GM12878 (cell line): ENCODE measurements at regions not wholly inside any gene's neighbourhood (a gene's known extent, or its start where the extent isn't known, plus 50 kb on each side); places are given as distances from the start of the nearest gene placed in this dataset.

Experiments used
- ATAC-seq: fragments of 200-7000 bp; cut with Tn5 transposase; 3 replicates; pipeline ENCODE4 v1.9.1; 2020; ENCODE audit warnings: mild to moderate bottlenecking, moderate library complexity
- BruUV-seq: library from RNA; stranded (reverse); fragments of 400-500 nt; replicated peaks from 2 replicates; lab custom pipeline; 2021; lab: Mats Ljungman, UMichigan
- CTCF ChIA-PET: fragments of 300-600 bp; sonication (Branson Sonifier 250); formaldehyde crosslinking; extraction: SDS; loops from one replicate; lab custom pipeline; 2021; ENCODE audit warnings: inconsistent platforms; lab: Yijun Ruan, JAX
- POLR2A ChIA-PET: fragments of 350-600 bp; formaldehyde crosslinking; extraction: SDS; loops from one replicate; lab custom pipeline; 2021; ENCODE audit warnings: inconsistent platforms; lab: Charles Lee
- RAD21 ChIA-PET: fragments of 300-600 bp; sonication (Branson Sonifier 250); formaldehyde crosslinking; loops from one replicate; lab custom pipeline; 2023; ENCODE audit warnings: antibody characterized with exemption; ENCODE audit not compliant: unreplicated experiment; lab: Charles Lee
- SMC1A ChIA-PET: fragments of 300-600 bp; sonication (Branson Sonifier 250); formaldehyde crosslinking; loops from one replicate; lab custom pipeline; 2023; ENCODE audit not compliant: unreplicated experiment, uncharacterized antibody; lab: Charles Lee
- DNase-seq: peaks from one replicate; pipeline ENCODE4 v3.0.0-alpha.2; 2011; ENCODE audit warnings: low read depth, low spot score
- FAIRE-seq: peaks from 3 replicates; lab custom pipeline; 2011; peaks lifted over from hg19 to GRCh38; lab: Jason Lieb, UNC
- H2AFZ ChIP-seq: 2 replicates; pipeline ENCODE4 v1.6.0; 2011; ENCODE audit warnings: low read depth, low read length, control low read depth; ENCODE audit not compliant: control insufficient read depth
- H3K27ac ChIP-seq: 2 replicates; pipeline ENCODE4 v1.5.1; 2011; ENCODE audit warnings: control low read depth; ENCODE audit not compliant: control insufficient read depth, insufficient read depth
- H3K27me3 ChIP-seq, 2 experiments: replicated peaks in 1 of 2; 2 replicates each; pipeline versions ENCODE4 v1.6.0 to v1.6.1; 2011; ENCODE audit warnings: low read length in 1 of 2; ENCODE audit not compliant: control insufficient read depth in 2 of 2, insufficient read depth in 2 of 2
- H3K36me3 ChIP-seq, 2 experiments: 2 replicates each; pipeline ENCODE4 v1.5.1; 2011; ENCODE audit warnings: low read length in 1 of 2; ENCODE audit not compliant: control insufficient read depth in 2 of 2, insufficient read depth in 2 of 2
- H3K4me1 ChIP-seq: 2 replicates; pipeline ENCODE4 v1.6.1; 2011; ENCODE audit warnings: mild to moderate bottlenecking, low read length, moderate library complexity, mixed read lengths; ENCODE audit not compliant: control insufficient read depth, insufficient read depth
- H3K4me2 ChIP-seq: 2 replicates; pipeline ENCODE4 v1.6.0; 2011; ENCODE audit warnings: control low read depth; ENCODE audit not compliant: control insufficient read depth, insufficient read depth
- H3K4me3 ChIP-seq: fragments of 200-600 bp; sonication (generic); 2 replicates; pipeline ENCODE4 v1.5.1; 2016
- H3K79me2 ChIP-seq: 2 replicates; pipeline ENCODE4 v1.6.0; 2011; ENCODE audit warnings: low read length; ENCODE audit not compliant: control insufficient read depth, insufficient read depth
- H3K9ac ChIP-seq: 2 replicates; pipeline ENCODE4 v1.8.0; 2011; ENCODE audit warnings: low read length, control low read depth, mixed read lengths; ENCODE audit not compliant: control insufficient read depth, insufficient read depth
- H3K9me3 ChIP-seq: replicated peaks from 3 replicates; pipeline ENCODE4 v1.5.1; 2011; ENCODE audit warnings: mild to moderate bottlenecking, low read length; ENCODE audit not compliant: control insufficient read depth, insufficient read depth
- H4K20me1 ChIP-seq: 2 replicates; pipeline ENCODE4 v1.6.0; 2011; ENCODE audit not compliant: control insufficient read depth, insufficient read depth
- HCFC1 ChIP-seq: fragments of 150-350 bp; IDR thresholded peaks from 2 replicates; pipeline ENCODE4 v1.6.1; 2014; ENCODE audit warnings: low read length
- IKZF1 ChIP-seq: fragments of 450-650 bp; conservative IDR thresholded peaks from 2 replicates; pipeline ENCODE4 v1.6.1; 2017; ENCODE audit warnings: antibody characterized with exemption, mild to moderate bottlenecking
- NRF1 ChIP-seq: conservative IDR thresholded peaks from 2 replicates; pipeline ENCODE4 v1.6.1; 2011; ENCODE audit warnings: mild to moderate bottlenecking, low read depth, low read length, improper control_type of control experiment
- SMARCA5 ChIP-seq: fragments of 450-650 bp; IDR thresholded peaks from 2 replicates; pipeline ENCODE4 v1.6.1; 2017; ENCODE audit warnings: mild to moderate bottlenecking
- SMC3 ChIP-seq: IDR thresholded peaks from 2 replicates; pipeline ENCODE4 v1.6.1; 2011; ENCODE audit warnings: low read length, improper control_type of control experiment, borderline replicate concordance
- ZNF24 ChIP-seq: fragments of 450-650 bp; IDR thresholded peaks from 2 replicates; pipeline ENCODE4 v1.6.1; 2017; ENCODE audit warnings: antibody characterized with exemption, mild to moderate bottlenecking
- WGBS: methylation state at CpG from one replicate; pipeline ENCODE4 v1.1.6; 2016; ENCODE audit warnings: low lambda C conversion rate; ENCODE audit not compliant: insufficient replicate concordance, insufficient coverage; ENCODE audit errors: missing lambda C conversion rate; 5-methylcytosine and 5-hydroxymethylcytosine counted together
- in situ Hi-C: fragments of 300-500 bp; cut with MboI; formaldehyde crosslinking; loops from 9 replicates; pipeline ENCODE4 v1.14.3; 2018; ENCODE audit warnings: mixed read lengths
- intact Hi-C: fragments of 100-400 bp; cut with micrococcal nuclease; formaldehyde crosslinking; loops from one replicate; pipeline ENCODE4 v1.14.2; 2022; ENCODE audit not compliant: unreplicated experiment
- TF ChIP-seq, protein P1 (sequence below): fragments of 450-650 bp; IDR thresholded peaks from 2 replicates; pipeline ENCODE4 v1.6.1; 2016; ENCODE audit warnings: mild to moderate bottlenecking
- TF ChIP-seq, protein P2 (sequence below): fragments of 450-650 bp; formaldehyde crosslinking; IDR thresholded peaks from 2 replicates; pipeline ENCODE4 v1.4.0; 2022; ENCODE audit warnings: mild to moderate bottlenecking, moderate library complexity

- Histone ChIP-seq H3K79me2 (no peaks in the 10 kb centered on the region), H3K9ac (no peak overlapping the region), H3K27me3 (no peaks in the 10 kb centered on the region), H3K9me3 (no peaks in the 10 kb centered on the region), H3K4me1 (no peaks in the 10 kb centered on the region), H3K4me3 (no peak overlapping the region), H3K27ac (no peak overlapping the region), H4K20me1 (no peaks in the 10 kb centered on the region), H3K36me3 (no peaks in the 10 kb centered on the region), H3K4me2 (no peak overlapping the region), H2AFZ (no peak overlapping the region)
- BruUV-seq: no TSS peak
- in situ Hi-C loops (no loop called here), intact Hi-C loops (no loop called here)
- SMC1A ChIA-PET: no interaction called here
- POLR2A ChIA-PET: no interaction called here
- RAD21 ChIA-PET: no interaction called here
- CTCF ChIA-PET: no interaction called here
- TF ChIP-seq NRF1 (no peak), HCFC1 (no peak), IKZF1 (no peak), SMARCA5 (no peak), ZNF24 (no peak), SMC3 (no peak)
- TF ChIP-seq, protein P1, sequence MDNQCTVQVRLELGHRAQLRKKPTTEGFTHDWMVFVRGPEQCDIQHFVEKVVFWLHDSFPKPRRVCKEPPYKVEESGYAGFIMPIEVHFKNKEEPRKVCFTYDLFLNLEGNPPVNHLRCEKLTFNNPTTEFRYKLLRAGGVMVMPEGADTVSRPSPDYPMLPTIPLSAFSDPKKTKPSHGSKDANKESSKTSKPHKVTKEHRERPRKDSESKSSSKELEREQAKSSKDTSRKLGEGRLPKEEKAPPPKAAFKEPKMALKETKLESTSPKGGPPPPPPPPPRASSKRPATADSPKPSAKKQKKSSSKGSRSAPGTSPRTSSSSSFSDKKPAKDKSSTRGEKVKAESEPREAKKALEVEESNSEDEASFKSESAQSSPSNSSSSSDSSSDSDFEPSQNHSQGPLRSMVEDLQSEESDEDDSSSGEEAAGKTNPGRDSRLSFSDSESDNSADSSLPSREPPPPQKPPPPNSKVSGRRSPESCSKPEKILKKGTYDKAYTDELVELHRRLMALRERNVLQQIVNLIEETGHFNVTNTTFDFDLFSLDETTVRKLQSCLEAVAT: no peak
- TF ChIP-seq, protein P2, sequence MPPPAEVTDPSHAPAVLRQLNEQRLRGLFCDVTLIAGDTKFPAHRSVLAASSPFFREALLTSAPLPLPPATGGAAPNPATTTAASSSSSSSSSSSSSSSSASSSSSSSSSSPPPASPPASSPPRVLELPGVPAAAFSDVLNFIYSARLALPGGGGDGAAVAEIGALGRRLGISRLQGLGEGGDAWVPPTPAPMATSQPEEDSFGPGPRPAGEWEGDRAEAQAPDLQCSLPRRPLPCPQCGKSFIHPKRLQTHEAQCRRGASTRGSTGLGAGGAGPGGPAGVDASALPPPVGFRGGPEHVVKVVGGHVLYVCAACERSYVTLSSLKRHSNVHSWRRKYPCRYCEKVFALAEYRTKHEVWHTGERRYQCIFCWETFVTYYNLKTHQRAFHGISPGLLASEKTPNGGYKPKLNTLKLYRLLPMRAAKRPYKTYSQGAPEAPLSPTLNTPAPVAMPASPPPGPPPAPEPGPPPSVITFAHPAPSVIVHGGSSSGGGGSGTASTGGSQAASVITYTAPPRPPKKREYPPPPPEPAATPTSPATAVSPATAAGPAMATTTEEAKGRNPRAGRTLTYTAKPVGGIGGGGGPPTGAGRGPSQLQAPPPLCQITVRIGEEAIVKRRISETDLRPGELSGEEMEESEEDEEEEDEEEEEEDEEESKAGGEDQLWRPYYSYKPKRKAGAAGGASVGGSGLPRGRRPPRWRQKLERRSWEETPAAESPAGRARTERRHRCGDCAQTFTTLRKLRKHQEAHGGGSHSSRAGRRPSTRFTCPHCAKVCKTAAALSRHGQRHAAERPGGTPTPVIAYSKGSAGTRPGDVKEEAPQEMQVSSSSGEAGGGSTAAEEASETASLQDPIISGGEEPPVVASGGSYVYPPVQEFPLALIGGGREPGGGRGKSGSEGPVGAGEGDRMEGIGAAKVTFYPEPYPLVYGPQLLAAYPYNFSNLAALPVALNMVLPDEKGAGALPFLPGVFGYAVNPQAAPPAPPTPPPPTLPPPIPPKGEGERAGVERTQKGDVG (CRISPR knock-in tag): no peak
- no peak for DNase-seq
- no peak for ATAC-seq
- no peak for FAIRE-seq
- WGBS: 7% methylated on average over 4 of the region's 4 CpGs
Measured at GRCh38 chr16:5925850-5926249, 828.3 kb upstream of the EEF2KMT start.
